B cell (primary cell): ENCODE measurements at regions not wholly inside any gene's neighbourhood (a gene's known extent, or its start where the extent isn't known, plus 50 kb on each side); places are given as distances from the start of the nearest gene placed in this dataset.
"Not testable (repeated sequence)": the region's sequence is repeated elsewhere in the genome, so short reads cannot be mapped to it uniquely, and the experiment has no call there.

Experiments
- ATAC-seq: fragments of 200-7000 bp; cut with Tn5 transposase; one replicate; pipeline ENCODE4 v1.10.0; 2021; ENCODE audit warnings: low read depth, mild to moderate bottlenecking, moderate number of reproducible peaks, moderate library complexity
- CTCF ChIA-PET: fragments of 350-600 bp; sonication (Branson Sonifier 250); formaldehyde crosslinking; loops from one replicate; lab custom pipeline; 2021; ENCODE audit warnings: antibody characterized with exemption, inconsistent platforms; lab: Charles Lee
- POLR2A ChIA-PET: fragments of 350-600 bp; sonication (Branson Sonifier 250); formaldehyde crosslinking; loops from one replicate; lab custom pipeline; 2021; ENCODE audit warnings: antibody characterized with exemption; lab: Charles Lee
- DNase-seq: peaks from one replicate; pipeline ENCODE4 v3.0.0; 2013
- H2AFZ ChIP-seq: 2 replicates; pipeline ENCODE4 v1.6.1; 2012; ENCODE audit warnings: mild to moderate bottlenecking, low read depth, low read length; ENCODE audit not compliant: insufficient read depth, poor library complexity, severe bottlenecking
- H3K27ac ChIP-seq, 2 donors: 1 replicate in 1 of 2; 2 replicates in 1 of 2; pipeline ENCODE4 v1.5.1; 2012 to 2013; ENCODE audit warnings: low read length in 2 of 2, mild to moderate bottlenecking in 2 of 2, moderate library complexity in 1 of 2
- H3K27me3 ChIP-seq, 4 experiments: fragments of 200-600 bp in 1 of 4; sonication (generic) in 1 of 4; replicated peaks in 1 of 4; 1 replicate in 2 of 4; 2 replicates in 2 of 4; pipeline versions ENCODE4 v1.6.1 to v1.7.0; 2013 to 2016; ENCODE audit warnings: low read length in 3 of 4, mild to moderate bottlenecking in 2 of 4, mixed read lengths in 1 of 4, moderate library complexity in 1 of 4; ENCODE audit not compliant: insufficient read depth in 4 of 4, control insufficient read depth in 3 of 4; ENCODE audit errors: control extremely low read depth in 1 of 4
- H3K36me3 ChIP-seq, 2 experiments: replicated peaks in 1 of 2; 1 replicate in 1 of 2; 2 replicates in 1 of 2; pipeline versions ENCODE4 v1.6.1 to v1.7.1; 2013; ENCODE audit warnings: low read length in 1 of 2; ENCODE audit not compliant: insufficient read depth in 2 of 2, control insufficient read depth in 1 of 2; ENCODE audit errors: control extremely low read depth in 1 of 2, extremely low read depth in 1 of 2
- H3K4me1 ChIP-seq, 2 donors: fragments of 200-600 bp in 1 of 2; sonication (generic) in 1 of 2; 1 replicate in 1 of 2; 2 replicates in 1 of 2; pipeline versions ENCODE4 v1.5.1 to v1.6.1; 2013 to 2017; ENCODE audit warnings: low read length in 2 of 2; ENCODE audit not compliant: control insufficient read depth in 2 of 2, insufficient read depth in 2 of 2
- H3K4me2 ChIP-seq: replicated peaks from 2 replicates; pipeline ENCODE3; 2012; ENCODE audit warnings: mild to moderate bottlenecking, low read depth, low read length; ENCODE audit not compliant: poor library complexity, severe bottlenecking
- H3K4me3 ChIP-seq, 5 experiments: fragments of 200-600 bp in 1 of 5; sonication (generic) in 1 of 5; 1 replicate in 3 of 5; 2 replicates in 2 of 5; pipeline versions ENCODE4 v1.5.1 to v1.7.0; 2011 to 2016; ENCODE audit warnings: low read length in 4 of 5, mild to moderate bottlenecking in 4 of 5, low read depth in 2 of 5, control low read depth in 1 of 5, moderate library complexity in 1 of 5; ENCODE audit not compliant: insufficient read depth in 1 of 5; ENCODE audit errors: control extremely low read depth in 1 of 5, extremely low read depth in 1 of 5
- H3K79me2 ChIP-seq: fragments of 200-600 bp; sonication (generic); one replicate; pipeline ENCODE4 v1.6.0; 2016; ENCODE audit warnings: low read length; ENCODE audit not compliant: control insufficient read depth, insufficient read depth
- H3K9ac ChIP-seq: fragments of 200-600 bp; sonication (generic); 2 replicates; pipeline ENCODE4 v1.6.1; 2017; ENCODE audit warnings: mild to moderate bottlenecking, low read length, moderate library complexity
- H3K9me3 ChIP-seq, 3 donors: one replicate each; pipeline versions ENCODE4 v1.6.1 to v1.7.1; 2013; ENCODE audit warnings: low read length in 2 of 3; ENCODE audit not compliant: control insufficient read depth in 2 of 3, insufficient read depth in 1 of 3; ENCODE audit errors: control extremely low read depth in 1 of 3
- H4K20me1 ChIP-seq: 2 replicates; pipeline ENCODE4 v1.6.0; 2012; ENCODE audit warnings: mild to moderate bottlenecking, low read length; ENCODE audit not compliant: insufficient read depth, control insufficient read depth, poor library complexity, severe bottlenecking
- H3K27ac Mint-ChIP-seq: one replicate; pipeline ENCODE4 v1.8.0; 2021; ENCODE audit warnings: mixed read lengths
- H3K27me3 Mint-ChIP-seq: one replicate; pipeline ENCODE4 v1.8.0; 2021; ENCODE audit warnings: mixed read lengths
- H3K4me1 Mint-ChIP-seq: one replicate; pipeline ENCODE4 v1.8.0; 2021; ENCODE audit warnings: mixed read lengths
- H3K4me3 Mint-ChIP-seq: one replicate; pipeline ENCODE4 v1.8.0; 2021; ENCODE audit warnings: mixed read lengths
- H3K9me3 Mint-ChIP-seq: one replicate; pipeline ENCODE4 v1.8.0; 2022; ENCODE audit warnings: mixed read lengths; ENCODE audit not compliant: insufficient read depth
- CTCF ChIP-seq: fragments of 200-600 bp; IDR thresholded peaks from one replicate; pipeline ENCODE4 v1.8.0; 2022; ENCODE audit warnings: antibody characterized with exemption, mild to moderate bottlenecking
- EZH2 ChIP-seq: IDR thresholded peaks from 2 replicates; pipeline ENCODE4 v1.6.1; 2012; ENCODE audit warnings: borderline replicate concordance, low read depth, mild to moderate bottlenecking, moderate library complexity, low read length; ENCODE audit not compliant: insufficient read depth, poor library complexity, severe bottlenecking
- WGBS: methylation state at CpG from one replicate; pipeline ENCODE4 v1.1.5; 2013; ENCODE audit warnings: missing lambda C conversion rate; ENCODE audit not compliant: insufficient coverage; 5-methylcytosine and 5-hydroxymethylcytosine counted together
- intact Hi-C: fragments of 100-400 bp; cut with micrococcal nuclease; formaldehyde crosslinking; loops from one replicate; pipeline ENCODE4 v1.10.0; 2022

GRCh38 chr4:27429364-27429871 is 568.8 kb downstream of the STIM2 start:
- H3K9me3 Mint-ChIP-seq, result peaks cover 2% of the 10 kb centered on the region
- no peak overlapping the region for H3K27ac Mint-ChIP-seq
- no peaks in the 10 kb centered on the region for H3K27me3 Mint-ChIP-seq
- ChIA-PET POLR2A (no interaction called here), CTCF (no interaction called here)
- Histone ChIP-seq H3K4me3 (no peak overlapping the region), H3K27me3 (no peaks in the 10 kb centered on the region), H2AFZ (no peak overlapping the region), H3K27ac (no peak overlapping the region), H4K20me1 (no peaks in the 10 kb centered on the region), H3K9ac (no peak overlapping the region), H3K4me1 (no peaks in the 10 kb centered on the region), H3K36me3 (no peaks in the 10 kb centered on the region), H3K4me2 (no peak overlapping the region), H3K9me3 (no peaks in the 10 kb centered on the region), H3K79me2 (no peaks in the 10 kb centered on the region)
- no peaks in the 10 kb centered on the region for H3K4me1 Mint-ChIP-seq
- 88% methylated on average over 4 of the region's 5 CpGs for WGBS
- intact Hi-C loops, result no loop called here
- DNase-seq, result no peak
- H3K4me3 Mint-ChIP-seq, result no peak overlapping the region
- no peak for TF ChIP-seq CTCF
- TF ChIP-seq EZH2, result no peak
- no peak for ATAC-seq

DNA sequence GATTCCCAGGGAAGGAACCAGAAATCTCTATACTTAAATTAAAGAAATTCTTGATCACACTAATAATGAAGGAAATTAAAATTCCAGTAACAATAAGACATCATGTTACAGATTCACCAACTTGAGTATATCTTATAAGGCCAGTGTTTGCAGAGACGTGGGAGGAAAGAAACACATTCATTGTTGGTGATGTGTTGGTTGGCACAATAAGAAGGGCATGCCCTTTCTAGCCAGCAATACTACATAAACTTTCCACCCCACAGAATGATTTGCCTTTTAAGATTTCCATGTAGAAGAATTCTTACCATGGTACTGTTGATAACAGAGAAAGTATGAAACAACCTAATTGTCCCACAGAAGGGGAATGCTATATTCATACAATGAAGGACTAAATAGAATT is 581.5 kb downstream of the STIM2 start:
- no peak for TF ChIP-seq EZH2
- H4K20me1 ChIP-seq, result no peaks in the 10 kb centered on the region

DNA sequence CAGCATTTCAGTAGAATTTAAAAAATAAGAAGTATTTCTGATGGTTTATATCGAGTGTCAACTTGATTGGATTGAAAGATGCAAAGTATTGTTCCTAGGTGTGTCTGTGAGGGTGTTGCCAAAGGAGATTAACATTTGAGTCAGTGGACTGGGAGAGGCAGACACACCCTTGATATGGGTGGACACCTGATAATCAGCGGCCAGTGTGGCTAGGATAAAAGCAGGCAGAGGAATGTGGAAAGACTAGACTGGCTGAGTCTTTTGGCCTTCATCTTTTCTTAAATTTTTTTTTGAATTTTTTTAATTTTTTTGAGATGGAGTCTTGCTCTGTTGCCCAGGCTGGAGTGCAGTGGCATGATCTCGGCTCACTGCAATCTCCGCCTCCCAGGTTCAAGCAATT is 582.0 kb downstream of the STIM2 start:
- H3K9me3 ChIP-seq, ATAC-seq, POLR2A ChIA-PET, intact Hi-C loops, H3K27ac ChIP-seq, H3K4me3 Mint-ChIP-seq, CTCF ChIA-PET, H3K4me2 ChIP-seq, H3K4me1 Mint-ChIP-seq, H2AFZ ChIP-seq, H3K27ac Mint-ChIP-seq, H4K20me1 ChIP-seq, H3K36me3 ChIP-seq, H3K4me3 ChIP-seq, H3K9me3 Mint-ChIP-seq, H3K27me3 ChIP-seq, H3K4me1 ChIP-seq, H3K79me2 ChIP-seq, DNase-seq, H3K27me3 Mint-ChIP-seq, H3K9ac ChIP-seq: not testable (repeated sequence)
- 95% methylated on average over 3 of the region's 4 CpGs for WGBS

More for the DNA sequence above, 581.5 kb downstream of the STIM2 start:
- H3K9me3 ChIP-seq, result no peaks in the 10 kb centered on the region
- no peak overlapping the region for H3K4me2 ChIP-seq
- no peak overlapping the region for H3K9ac ChIP-seq
- no peaks in the 10 kb centered on the region for H3K4me1 Mint-ChIP-seq
- H3K79me2 ChIP-seq, result no peaks in the 10 kb centered on the region
- ATAC-seq (no peak), DNase-seq (no peak)
- no CpG with 5 or more reads among the region's 1 CpG for WGBS
- H3K27me3 Mint-ChIP-seq, result no peaks in the 10 kb centered on the region
- H3K27me3 ChIP-seq, result no peaks in the 10 kb centered on the region
- no peaks in the 10 kb centered on the region for H3K4me1 ChIP-seq
- no peak overlapping the region for H3K27ac Mint-ChIP-seq
- no peak overlapping the region for H3K4me3 ChIP-seq
- H3K36me3 ChIP-seq, result no peaks in the 10 kb centered on the region
- no peak overlapping the region for H3K27ac ChIP-seq
- POLR2A ChIA-PET, result no interaction called here
- intact Hi-C loops, result no loop called here
- H3K4me3 Mint-ChIP-seq, result no peak overlapping the region
- H2AFZ ChIP-seq, result no peak overlapping the region
- H3K9me3 Mint-ChIP-seq, result no peaks in the 10 kb centered on the region
- CTCF ChIA-PET, result no interaction called here
